GM19239 (cell line): ENCODE measurements at regions not wholly inside any gene's neighbourhood (a gene's known extent, or its start where the extent isn't known, plus 50 kb on each side); places are given as distances from the start of the nearest gene placed in this dataset.
"Not testable (repeated sequence)": the region's sequence is repeated elsewhere in the genome, so short reads cannot be mapped to it uniquely, and the experiment has no call there.

ENCODE experiments used
- DNase-seq: peaks from one replicate; pipeline ENCODE4 v3.0.0; 2011; ENCODE audit warnings: low spot score; ENCODE audit not compliant: insufficient read length
- FAIRE-seq: peaks from 2 replicates; lab custom pipeline; 2011; peaks lifted over from hg19 to GRCh38; lab: Jason Lieb, UNC

DNA sequence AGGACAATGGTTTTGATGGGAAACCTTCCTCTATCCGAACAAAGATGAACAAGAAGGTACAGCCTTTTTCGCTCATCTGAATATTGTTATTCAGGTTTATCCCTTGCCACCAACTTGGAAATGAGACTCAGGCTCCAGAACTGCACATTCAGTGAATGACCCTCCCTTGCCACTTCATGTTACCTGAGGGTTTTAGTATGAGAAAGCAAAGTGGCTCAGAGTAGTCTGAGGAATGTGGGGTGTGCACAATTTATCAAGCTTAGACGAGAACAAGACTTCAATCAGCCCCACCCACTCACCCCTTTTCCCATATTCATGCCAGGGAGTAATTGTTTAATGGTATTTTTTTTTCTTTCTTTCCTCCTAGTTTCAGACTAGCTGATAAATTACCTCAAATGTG is 265.3 kb upstream of the POU1F1 start:
- FAIRE-seq (no peak), DNase-seq (no peak)

DNA sequence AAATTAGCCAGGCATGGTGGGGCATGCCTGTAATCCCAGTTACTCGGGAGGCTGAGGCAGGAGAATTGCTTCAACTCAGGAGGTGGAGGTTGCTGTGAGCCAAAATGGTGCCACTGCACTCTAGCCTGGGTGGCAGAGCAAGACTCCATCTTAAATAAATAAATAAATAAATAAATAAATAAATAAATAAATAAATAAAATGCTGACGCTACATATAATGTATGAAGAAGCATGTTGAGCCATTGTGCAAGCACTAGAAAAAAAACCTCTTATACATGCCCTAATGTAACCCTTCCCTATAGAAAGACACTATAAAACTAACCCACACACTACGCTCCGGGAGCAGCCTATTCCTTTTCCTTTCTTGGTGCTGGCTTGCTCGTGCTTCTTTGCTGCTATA is 262.3 kb upstream of the POU1F1 start:
- not testable (repeated sequence) for FAIRE-seq, DNase-seq

DNA sequence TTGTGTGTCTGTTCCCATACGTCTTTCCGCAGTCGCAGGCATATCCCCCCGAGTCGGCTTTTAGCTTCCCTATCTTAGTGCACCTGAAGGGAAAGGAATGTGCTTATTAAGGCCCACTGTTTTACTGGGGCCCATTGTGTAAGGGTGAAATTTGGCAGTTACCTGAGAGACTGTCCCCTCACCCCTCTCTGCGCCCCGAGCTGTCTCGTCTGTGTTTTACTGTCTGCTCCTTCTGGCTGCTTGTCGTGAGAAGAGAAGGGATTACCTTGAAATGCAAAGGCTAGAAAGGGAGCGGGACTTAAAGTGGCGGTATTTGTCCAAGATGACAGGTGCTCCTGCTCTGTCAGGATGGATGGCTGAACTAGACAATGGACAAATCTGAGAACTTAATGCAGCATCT is 233.0 kb upstream of the POU1F1 start:
- DNase-seq (no peak), FAIRE-seq (no peak)

GRCh38 chr3:87508921-87509320 is 232.5 kb upstream of the POU1F1 start:
- DNase-seq (no peak), FAIRE-seq (no peak)

DNA sequence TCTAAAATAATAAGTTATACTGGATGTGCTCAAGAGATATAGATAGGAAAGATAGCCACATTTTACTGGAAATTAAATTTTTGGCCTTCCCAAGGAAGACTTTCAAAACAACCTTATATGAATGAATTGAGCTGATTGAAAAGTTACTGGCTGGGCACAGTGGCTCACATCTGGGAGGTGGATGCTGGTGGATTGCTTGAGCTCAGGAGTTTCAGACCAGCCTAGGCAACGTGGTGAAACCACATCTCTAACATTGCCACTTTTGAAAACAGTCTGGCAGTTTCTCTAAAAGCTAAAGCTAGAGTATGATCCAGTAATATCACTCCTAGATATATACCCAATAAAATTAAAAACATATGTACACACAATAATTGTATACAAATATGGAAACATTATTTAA is 231.4 kb upstream of the POU1F1 start:
- no peak for FAIRE-seq
- DNase-seq: no peak

DNA sequence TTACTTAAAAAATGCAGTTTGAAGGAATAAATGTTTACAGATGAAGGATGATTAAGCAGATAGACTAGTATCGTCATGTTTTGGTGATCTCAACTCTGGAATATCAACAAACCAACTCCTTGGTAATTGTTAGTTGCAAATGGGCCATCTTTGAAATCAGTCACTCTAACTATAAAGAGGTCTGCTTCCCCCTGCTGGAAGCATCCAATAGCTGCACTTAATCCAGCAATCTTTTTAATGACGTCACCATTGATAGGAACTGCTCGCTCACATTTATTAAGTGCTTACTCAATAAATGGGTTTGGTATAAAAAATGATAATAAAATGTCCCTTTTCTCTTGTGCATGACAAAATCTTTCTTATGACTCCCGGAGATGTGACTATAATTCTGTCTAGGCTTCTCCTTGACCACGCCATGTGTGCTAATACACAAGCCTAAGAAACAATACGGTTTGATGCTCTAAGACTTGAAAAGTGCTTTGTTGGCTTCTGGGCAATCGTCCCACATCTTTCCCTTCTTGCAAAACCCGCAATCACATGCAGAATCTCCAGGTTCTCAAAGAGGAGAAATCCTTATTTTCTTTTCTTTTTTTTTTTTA is 227.6 kb upstream of the POU1F1 start:
- DNase-seq (peak; percentile 7), FAIRE-seq (peak; percentile 26)

DNA sequence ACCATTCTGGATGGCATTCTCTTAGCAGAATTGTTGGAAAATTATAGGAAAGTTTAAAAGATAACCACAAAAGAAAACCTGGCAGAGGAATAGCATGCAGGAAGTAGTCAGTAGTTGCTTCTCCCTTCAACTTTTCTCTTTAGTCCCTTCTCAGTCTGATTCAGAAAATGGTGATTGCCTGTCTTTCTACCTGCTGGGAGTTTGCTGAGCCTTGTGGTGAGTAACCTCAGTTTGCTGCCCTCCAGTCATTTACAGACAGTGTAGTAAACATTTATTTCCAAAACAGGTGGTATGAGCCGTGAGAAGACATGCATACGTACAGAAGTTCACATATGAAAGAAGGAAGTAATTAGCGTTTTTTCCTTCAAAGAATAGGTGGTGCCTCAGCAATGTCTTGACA is 224.7 kb upstream of the POU1F1 start:
- FAIRE-seq (no peak), DNase-seq (no peak)

GRCh38 chr3:87498358-87499080 is 222.1 kb upstream of the POU1F1 start:
- no peak for DNase-seq
- no peak for FAIRE-seq

- no peak for DNase-seq
- no peak for FAIRE-seq
Measured at GRCh38 chr3:87495938-87496337, 219.6 kb upstream of the POU1F1 start.

GRCh38 chr3:87494264-87494663 is 217.9 kb upstream of the POU1F1 start:
- DNase-seq (no peak), FAIRE-seq (no peak)

GRCh38 chr3:87491843-87492242 is 215.5 kb upstream of the POU1F1 start:
- no peak for DNase-seq
- no peak for FAIRE-seq

- DNase-seq: no peak
- no peak for FAIRE-seq
Measured at GRCh38 chr3:87489892-87490291, 213.5 kb upstream of the POU1F1 start.

- FAIRE-seq (no peak), DNase-seq (no peak)
Measured at GRCh38 chr3:87488765-87489164, 212.4 kb upstream of the POU1F1 start.

DNA sequence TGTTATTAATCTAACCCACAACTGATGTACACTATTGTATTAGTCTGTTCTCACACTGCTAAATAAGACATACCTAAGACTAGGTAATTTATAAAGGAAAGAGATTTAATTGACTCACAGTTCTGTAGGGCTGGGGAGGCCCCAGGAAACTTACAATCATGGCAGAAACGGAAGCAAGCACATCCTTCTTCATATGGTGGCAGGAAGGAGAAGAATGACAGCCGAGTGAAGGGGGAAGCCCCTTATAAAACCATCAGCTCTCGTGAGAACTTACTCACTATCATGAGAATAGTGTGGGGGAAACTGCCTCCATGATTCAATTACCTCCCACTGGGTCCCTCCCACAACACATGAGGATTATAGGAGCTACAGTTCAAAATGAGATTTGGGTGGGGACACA is 210.3 kb upstream of the POU1F1 start:
- DNase-seq, FAIRE-seq: not testable (repeated sequence)

- DNase-seq (no peak), FAIRE-seq (no peak)
Measured at GRCh38 chr3:87486115-87486514, 209.7 kb upstream of the POU1F1 start.

GRCh38 chr3:87478716-87479115 is 202.3 kb upstream of the POU1F1 start:
- no peak for FAIRE-seq
- DNase-seq: no peak

- no peak for DNase-seq
- no peak for FAIRE-seq
Measured at GRCh38 chr3:87473944-87474343, 197.6 kb upstream of the POU1F1 start.

- FAIRE-seq: no peak
- DNase-seq: no peak
Measured at GRCh38 chr3:87468938-87469337, 192.6 kb upstream of the POU1F1 start.

DNA sequence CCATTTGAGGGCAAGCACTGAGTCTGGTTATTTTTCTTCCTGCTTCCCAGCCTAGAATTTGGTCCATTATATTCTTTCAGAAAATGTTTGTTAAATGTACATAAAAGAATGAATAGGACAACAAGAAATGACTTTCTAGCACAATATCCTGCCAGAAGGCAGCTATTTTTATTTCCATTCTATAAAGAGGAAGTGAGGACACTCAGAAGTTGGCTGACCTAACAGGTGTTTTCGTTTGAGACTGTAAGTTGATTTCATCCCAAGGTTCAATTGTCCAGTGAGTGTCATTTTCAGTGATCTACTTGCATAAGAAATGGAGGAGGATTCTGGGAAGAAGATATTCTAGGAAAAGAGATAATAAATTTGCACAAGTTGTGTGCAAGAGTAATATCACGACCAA is 191.9 kb upstream of the POU1F1 start:
- DNase-seq (no peak), FAIRE-seq (no peak)

GRCh38 chr3:87462228-87462627 is 185.8 kb upstream of the POU1F1 start:
- no peak for DNase-seq

GRCh38 chr3:87461443-87461842 is 185.1 kb upstream of the POU1F1 start:
- FAIRE-seq (no peak), DNase-seq (no peak)

More at GRCh38 chr3:87462228-87462627, 185.8 kb upstream of the POU1F1 start:
- no peak for FAIRE-seq

- no peak for FAIRE-seq
- no peak for DNase-seq
Measured at GRCh38 chr3:87461036-87461435, 184.7 kb upstream of the POU1F1 start.
